GM19351 (cell line): ENCODE measurements at regions not wholly inside any gene's neighbourhood (a gene's known extent, or its start where the extent isn't known, plus 50 kb on each side); places are given as distances from the start of the nearest gene placed in this dataset.
"Not testable (repeated sequence)": the region's sequence is repeated elsewhere in the genome, so short reads cannot be mapped to it uniquely, and the experiment has no call there.

Experiments
- ATAC-seq: cut with Tn5 transposase; IDR thresholded peaks from one replicate; pipeline ENCODE4 v1.9.1; 2021; ENCODE audit warnings: mild to moderate bottlenecking, moderate library complexity; ENCODE audit not compliant: unreplicated experiment

GRCh38 chr16:60304066-60304465 lies 1570.0 kb upstream of the GOT2 start:
- ATAC-seq, result no peak

- ATAC-seq, result no peak
Observed at GRCh38 chr16:60302676-60303075, 1568.6 kb upstream of the GOT2 start.

- ATAC-seq, result no peak
Observed at GRCh38 chr16:60302261-60302660, 1568.1 kb upstream of the GOT2 start.

- ATAC-seq, result no peak
Observed at GRCh38 chr16:60299241-60299776, 1565.2 kb upstream of the GOT2 start.

- ATAC-seq, result no peak
Observed at GRCh38 chr16:60295451-60295850, 1561.3 kb upstream of the GOT2 start.

GRCh38 chr16:60285794-60286193 lies 1551.7 kb upstream of the GOT2 start:
- ATAC-seq, result no peak

- ATAC-seq, result no peak
Observed at GRCh38 chr16:60279061-60279665, 1545.0 kb upstream of the GOT2 start.

GRCh38 chr16:60274431-60275019 lies 1540.4 kb upstream of the GOT2 start:
- no peak for ATAC-seq

GRCh38 chr16:60271781-60272180 lies 1537.7 kb upstream of the GOT2 start:
- ATAC-seq, result no peak

GRCh38 chr16:60271025-60271771 lies 1537.1 kb upstream of the GOT2 start:
- no peak for ATAC-seq

GRCh38 chr16:60261425-60261824 lies 1527.3 kb upstream of the GOT2 start:
- ATAC-seq, result no peak

GRCh38 chr16:60259956-60260355 lies 1525.8 kb upstream of the GOT2 start:
- no peak for ATAC-seq

GRCh38 chr16:60246086-60246485 lies 1512.0 kb upstream of the GOT2 start:
- ATAC-seq, result no peak

GRCh38 chr16:60241671-60242070 lies 1507.6 kb upstream of the GOT2 start:
- no peak for ATAC-seq

- no peak for ATAC-seq
Observed at GRCh38 chr16:60230666-60231065, 1496.5 kb upstream of the GOT2 start.

- no peak for ATAC-seq
Observed at GRCh38 chr16:60225541-60225940, 1491.4 kb upstream of the GOT2 start.

- ATAC-seq, result no peak
Observed at GRCh38 chr16:60217787-60218186, 1483.7 kb upstream of the GOT2 start.

- no peak for ATAC-seq
Observed at GRCh38 chr16:60214311-60214710, 1480.2 kb upstream of the GOT2 start.

GRCh38 chr16:60206516-60206915 lies 1472.4 kb upstream of the GOT2 start:
- no peak for ATAC-seq

GRCh38 chr16:60204181-60204580 lies 1470.1 kb upstream of the GOT2 start:
- ATAC-seq, result no peak

GRCh38 chr16:60203525-60204124 lies 1469.5 kb upstream of the GOT2 start:
- ATAC-seq, result no peak

GRCh38 chr16:60200729-60201128 lies 1466.6 kb upstream of the GOT2 start:
- not testable (repeated sequence) for ATAC-seq
